Neural progenitor cell (in vitro differentiated cells): ENCODE measurements at regions not wholly inside any gene's neighbourhood (a gene's known extent, or its start where the extent isn't known, plus 50 kb on each side); places are given as distances from the start of the nearest gene placed in this dataset.

Experiments used
- CTCF ChIP-seq: fragments of 200-600 bp; sonication (generic); IDR thresholded peaks from 2 replicates; pipeline ENCODE4 v1.5.1; 2017; ENCODE audit warnings: antibody characterized with exemption, mild to moderate bottlenecking
- EZH2 ChIP-seq: fragments of 200-600 bp; sonication (generic); IDR thresholded peaks from 2 replicates; pipeline ENCODE4 v1.6.1; 2017; ENCODE audit warnings: antibody characterized with exemption, mild to moderate bottlenecking, moderate library complexity

GRCh38 chr6:125393449-125393858 is 91.7 kb upstream of the HDDC2 start:
- TF ChIP-seq CTCF, result no peak
- TF ChIP-seq EZH2, result no peak
